ENCODE measurements at regions not wholly inside any gene's neighbourhood (a gene's known extent, or its start where the extent isn't known, plus 50 kb on each side); places are given as distances from the start of the nearest gene placed in this dataset.

DNA sequence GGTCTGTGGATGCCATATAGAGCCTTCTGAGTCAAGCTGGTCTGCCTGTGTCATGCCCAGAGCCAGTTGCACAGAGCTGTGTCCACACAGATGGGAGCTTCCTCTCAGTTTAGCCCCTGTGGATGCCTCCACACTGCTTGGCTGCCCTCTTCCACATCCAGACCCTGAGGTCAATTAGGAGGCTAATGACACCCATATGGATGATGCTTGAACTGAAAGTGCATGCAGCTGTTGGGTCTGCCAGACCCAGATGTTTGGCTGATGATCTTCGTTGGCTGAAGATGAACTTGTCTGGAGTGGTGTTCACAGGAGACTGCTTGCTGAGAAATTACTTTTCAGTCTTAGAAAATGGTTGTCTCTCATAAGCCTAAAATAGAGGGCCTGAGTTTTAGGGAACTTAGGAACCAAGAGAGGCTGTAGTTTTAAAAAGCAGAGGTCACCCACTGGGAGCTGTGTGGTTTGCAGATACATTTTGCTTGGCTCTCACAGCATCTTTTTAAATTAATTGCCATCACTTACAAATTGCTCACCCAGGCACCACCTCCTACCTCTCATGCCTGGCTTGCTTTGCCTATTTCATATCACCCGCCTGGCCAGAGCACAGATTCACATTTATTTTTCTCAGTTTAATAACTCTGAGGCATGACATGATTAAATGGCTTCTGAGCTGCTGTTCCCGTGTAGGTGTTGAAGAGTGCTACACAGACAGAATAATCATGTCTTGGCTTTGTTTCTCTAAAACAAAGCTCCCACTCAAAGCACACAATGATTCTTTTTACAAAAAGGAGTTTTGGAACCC, 176.1 kb downstream of the MINAR1 start:
- Histone ChIP-seq H3K36me3 (no peaks in the 10 kb centered on the region), H3K4me1 (no peaks in the 10 kb centered on the region), H3K4me3 (no peak overlapping the region), H3K9me3 (no peaks in the 10 kb centered on the region), H3K27me3 (no peaks in the 10 kb centered on the region), H3K27ac (no peak overlapping the region)
- ATAC-seq (ENCODE audit: low FRiP score in 2 of 2) (peak in 1 of 2 donors; percentile 50), DNase-seq (no peak)
- TF ChIP-seq POLR2A (IDR thresholded peaks at IDR 0.05): no peak
- TF ChIP-seq, protein P1, sequence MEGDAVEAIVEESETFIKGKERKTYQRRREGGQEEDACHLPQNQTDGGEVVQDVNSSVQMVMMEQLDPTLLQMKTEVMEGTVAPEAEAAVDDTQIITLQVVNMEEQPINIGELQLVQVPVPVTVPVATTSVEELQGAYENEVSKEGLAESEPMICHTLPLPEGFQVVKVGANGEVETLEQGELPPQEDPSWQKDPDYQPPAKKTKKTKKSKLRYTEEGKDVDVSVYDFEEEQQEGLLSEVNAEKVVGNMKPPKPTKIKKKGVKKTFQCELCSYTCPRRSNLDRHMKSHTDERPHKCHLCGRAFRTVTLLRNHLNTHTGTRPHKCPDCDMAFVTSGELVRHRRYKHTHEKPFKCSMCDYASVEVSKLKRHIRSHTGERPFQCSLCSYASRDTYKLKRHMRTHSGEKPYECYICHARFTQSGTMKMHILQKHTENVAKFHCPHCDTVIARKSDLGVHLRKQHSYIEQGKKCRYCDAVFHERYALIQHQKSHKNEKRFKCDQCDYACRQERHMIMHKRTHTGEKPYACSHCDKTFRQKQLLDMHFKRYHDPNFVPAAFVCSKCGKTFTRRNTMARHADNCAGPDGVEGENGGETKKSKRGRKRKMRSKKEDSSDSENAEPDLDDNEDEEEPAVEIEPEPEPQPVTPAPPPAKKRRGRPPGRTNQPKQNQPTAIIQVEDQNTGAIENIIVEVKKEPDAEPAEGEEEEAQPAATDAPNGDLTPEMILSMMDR (IDR thresholded peaks at IDR 0.05): no peak
- TF ChIP-seq POLR2AphosphoS5 (IDR thresholded peaks at IDR 0.05): no peak
- no peak for TF ChIP-seq EP300 (IDR thresholded peaks at IDR 0.05)
- WGBS, 2 donors: 79% methylated on average over 3 of the region's 3 CpGs

DNA sequence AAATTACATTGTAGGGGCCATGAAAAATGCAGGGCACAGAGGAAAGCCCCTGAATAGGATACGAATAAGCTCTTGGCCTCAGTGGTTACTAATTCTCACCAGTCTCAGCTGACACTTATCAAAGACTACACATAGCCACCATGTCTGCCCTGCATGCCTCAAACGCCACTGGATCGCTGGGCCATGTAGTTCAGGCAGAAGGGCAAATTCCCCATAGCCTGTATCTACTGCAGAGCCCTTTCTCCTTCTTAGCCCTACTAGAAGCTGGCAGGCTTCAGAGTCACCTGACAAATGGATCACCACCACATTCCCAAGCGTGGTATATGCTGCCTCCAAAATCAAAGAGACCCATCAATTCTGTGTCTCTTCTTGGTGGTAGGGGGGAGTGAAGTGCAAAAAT, 177.4 kb downstream of the MINAR1 start:
- H3K27ac ChIP-seq: no peak overlapping the region
- H3K27me3 ChIP-seq: no peaks in the 10 kb centered on the region
- H3K36me3 ChIP-seq: no peaks in the 10 kb centered on the region
- H3K9me3 ChIP-seq: no peaks in the 10 kb centered on the region
- H3K4me1 ChIP-seq: no peaks in the 10 kb centered on the region
- H3K4me3 ChIP-seq: no peak overlapping the region
- DNase-seq (no peak), ATAC-seq (ENCODE audit: low FRiP score in 2 of 2) (no peak)
- WGBS, 2 donors: 84% methylated on average over 4 of the region's 4 CpGs
- no peak for TF ChIP-seq POLR2AphosphoS5 (IDR thresholded peaks at IDR 0.05)
- TF ChIP-seq EP300 (IDR thresholded peaks at IDR 0.05): no peak
- TF ChIP-seq, protein P1 (IDR thresholded peaks at IDR 0.05): no peak
- no peak for TF ChIP-seq POLR2A (IDR thresholded peaks at IDR 0.05)

DNA sequence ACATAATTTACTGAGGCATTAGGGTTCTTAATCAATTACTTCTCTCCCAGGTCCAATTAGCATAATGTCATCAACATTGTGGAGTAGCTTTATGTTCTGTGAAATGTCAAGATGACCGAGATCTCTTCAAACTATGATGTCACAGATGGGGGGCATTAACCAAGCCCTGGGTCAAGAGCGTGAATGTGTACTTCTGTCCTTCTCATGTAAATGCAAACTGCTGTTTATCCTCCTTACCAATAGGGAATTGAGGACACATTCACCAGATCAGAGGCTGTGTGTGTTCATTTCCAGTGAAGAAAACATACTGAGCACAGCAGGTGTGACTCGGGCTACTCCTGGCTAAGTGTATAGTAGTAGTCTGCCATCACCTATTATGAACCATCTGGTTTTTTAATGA, 177.9 kb downstream of the MINAR1 start:
- 67 to 84% methylated on average over 3 of the region's 3 CpGs for WGBS, 2 donors
- ATAC-seq (ENCODE audit: low FRiP score in 2 of 2): no peak
- H3K27ac ChIP-seq: no peak overlapping the region
- H3K4me1 ChIP-seq: no peaks in the 10 kb centered on the region
- DNase-seq: no peak
- no peak overlapping the region for H3K4me3 ChIP-seq
- no peaks in the 10 kb centered on the region for H3K27me3 ChIP-seq
- no peaks in the 10 kb centered on the region for H3K9me3 ChIP-seq
- H3K36me3 ChIP-seq: no peaks in the 10 kb centered on the region
- TF ChIP-seq EP300 (IDR thresholded peaks at IDR 0.05) (no peak), POLR2AphosphoS5 (IDR thresholded peaks at IDR 0.05) (no peak), POLR2A (IDR thresholded peaks at IDR 0.05) (no peak)
- TF ChIP-seq, protein P1 (IDR thresholded peaks at IDR 0.05): no peak

DNA sequence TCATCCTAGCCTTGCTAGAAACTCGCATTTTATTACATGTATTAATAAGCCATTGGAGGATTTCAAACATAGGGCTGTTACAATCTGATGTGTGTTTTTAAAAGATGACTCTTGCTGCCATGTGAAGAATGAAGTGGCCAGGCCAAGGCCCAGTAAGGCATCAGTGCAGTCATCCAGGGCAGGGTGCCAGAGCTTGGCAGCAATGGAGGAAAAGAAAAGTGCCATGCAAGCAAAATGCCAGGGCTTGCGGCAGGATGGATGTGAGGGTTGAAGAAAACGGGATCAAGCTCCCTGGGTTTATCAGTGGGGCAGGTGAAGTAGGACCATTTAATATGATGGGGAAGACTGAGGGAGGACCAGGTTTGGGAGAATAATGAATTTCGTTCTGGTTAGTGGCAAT, 183.6 kb downstream of the MINAR1 start:
- H3K36me3 ChIP-seq: no peaks in the 10 kb centered on the region
- no peak for DNase-seq
- H3K27me3 ChIP-seq: no peaks in the 10 kb centered on the region
- H3K27ac ChIP-seq: no peak overlapping the region
- no peaks in the 10 kb centered on the region for H3K4me1 ChIP-seq
- no peak overlapping the region for H3K4me3 ChIP-seq
- 75 to 85% methylated on average over 4 of the region's 4 CpGs for WGBS, 2 donors
- no peak for TF ChIP-seq EP300 (IDR thresholded peaks at IDR 0.05)
- TF ChIP-seq POLR2AphosphoS5 (IDR thresholded peaks at IDR 0.05): no peak
- no peak for TF ChIP-seq POLR2A (IDR thresholded peaks at IDR 0.05)
- no peak for ATAC-seq (ENCODE audit: low FRiP score in 2 of 2)
- no peaks in the 10 kb centered on the region for H3K9me3 ChIP-seq

DNA sequence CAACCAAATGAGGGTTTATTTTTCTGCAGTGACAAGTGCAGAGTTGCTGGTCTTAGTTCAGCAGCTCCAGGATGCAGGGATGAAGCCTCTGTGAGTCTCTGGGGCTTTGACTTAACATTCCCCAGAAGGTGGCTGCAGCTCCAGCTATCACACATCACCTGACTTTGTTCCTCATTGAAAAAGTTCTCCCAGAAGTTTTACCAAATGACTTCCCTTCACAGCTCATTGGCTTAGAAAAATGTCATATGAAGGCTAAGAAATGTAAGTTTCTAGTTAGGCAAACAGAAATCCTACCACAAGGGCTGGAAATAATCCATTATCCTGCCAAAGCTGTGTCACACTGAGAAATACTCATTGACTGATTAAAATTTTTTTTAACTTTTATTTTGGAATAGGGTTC, 184.9 kb downstream of the MINAR1 start:
- no peak for DNase-seq
- Histone ChIP-seq H3K27me3 (no peaks in the 10 kb centered on the region), H3K4me1 (no peaks in the 10 kb centered on the region), H3K27ac (no peak overlapping the region), H3K36me3 (no peaks in the 10 kb centered on the region), H3K9me3 (no peaks in the 10 kb centered on the region), H3K4me3 (no peak overlapping the region)
- ATAC-seq (ENCODE audit: low FRiP score in 2 of 2): no peak
- TF ChIP-seq, protein P1 (IDR thresholded peaks at IDR 0.05): no peak
- no peak for TF ChIP-seq POLR2AphosphoS5 (IDR thresholded peaks at IDR 0.05)
- no peak for TF ChIP-seq POLR2A (IDR thresholded peaks at IDR 0.05)
- no peak for TF ChIP-seq EP300 (IDR thresholded peaks at IDR 0.05)

Measured in upper lobe of left lung (tissue), 6 donors.